HG02798 (cell line): ENCODE measurements at regions not wholly inside any gene's neighbourhood (a gene's known extent, or its start where the extent isn't known, plus 50 kb on each side); places are given as distances from the start of the nearest gene placed in this dataset.

Experiments
- ATAC-seq: cut with Tn5 transposase; IDR thresholded peaks from one replicate; pipeline ENCODE4 v1.9.1; 2021; ENCODE audit warnings: mild to moderate bottlenecking; ENCODE audit not compliant: unreplicated experiment, poor library complexity

- no peak for ATAC-seq
These were observed 1176.3 kb upstream of the TENM4 start for GRCh38 chr11:80617156-80617555.

GRCh38 chr11:80616070-80616800 is 1175.4 kb upstream of the TENM4 start:
- ATAC-seq = no peak

DNA sequence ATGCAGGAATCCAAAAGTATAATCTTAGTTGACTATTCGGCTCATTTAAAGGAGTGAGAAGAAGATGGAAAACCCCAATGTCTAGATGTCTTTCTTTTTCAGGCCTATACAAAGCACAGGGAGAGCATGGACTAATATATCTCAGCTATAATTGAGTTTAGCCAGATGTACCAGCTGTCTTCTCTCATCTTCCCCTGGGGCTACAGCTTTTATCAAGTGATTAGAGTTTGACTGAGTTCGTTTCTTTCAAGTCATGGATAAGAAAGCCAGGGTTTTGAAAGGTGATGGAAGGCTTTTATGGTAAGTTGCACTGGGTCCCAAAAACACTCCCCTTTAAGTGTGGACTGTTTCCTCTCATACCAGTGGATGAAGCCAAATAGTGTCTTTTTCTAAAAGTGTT is 1172.8 kb upstream of the TENM4 start:
- ATAC-seq = no peak

DNA sequence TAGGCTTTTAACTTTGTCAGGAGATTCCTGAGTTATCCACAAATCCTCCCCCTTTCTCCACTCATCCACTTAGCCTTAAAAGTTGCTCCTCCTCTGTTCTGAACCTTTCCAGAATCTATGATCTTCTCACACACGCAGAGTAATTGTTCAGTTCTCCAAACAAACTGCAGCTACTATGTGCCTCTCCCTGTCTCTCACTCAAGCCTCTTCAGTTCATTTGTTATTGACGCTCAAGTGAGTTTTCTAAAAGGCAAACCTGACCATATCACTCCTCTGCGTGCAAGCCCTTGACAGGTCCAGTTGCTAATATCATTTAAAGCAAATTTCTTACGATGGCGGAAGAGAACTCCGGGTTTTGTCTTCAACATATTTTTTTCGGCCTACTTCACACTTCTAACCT is 1169.7 kb upstream of the TENM4 start:
- no peak for ATAC-seq

GRCh38 chr11:80603472-80603871 is 1162.6 kb upstream of the TENM4 start:
- ATAC-seq = no peak

GRCh38 chr11:80598905-80599304 is 1158.1 kb upstream of the TENM4 start:
- no peak for ATAC-seq

DNA sequence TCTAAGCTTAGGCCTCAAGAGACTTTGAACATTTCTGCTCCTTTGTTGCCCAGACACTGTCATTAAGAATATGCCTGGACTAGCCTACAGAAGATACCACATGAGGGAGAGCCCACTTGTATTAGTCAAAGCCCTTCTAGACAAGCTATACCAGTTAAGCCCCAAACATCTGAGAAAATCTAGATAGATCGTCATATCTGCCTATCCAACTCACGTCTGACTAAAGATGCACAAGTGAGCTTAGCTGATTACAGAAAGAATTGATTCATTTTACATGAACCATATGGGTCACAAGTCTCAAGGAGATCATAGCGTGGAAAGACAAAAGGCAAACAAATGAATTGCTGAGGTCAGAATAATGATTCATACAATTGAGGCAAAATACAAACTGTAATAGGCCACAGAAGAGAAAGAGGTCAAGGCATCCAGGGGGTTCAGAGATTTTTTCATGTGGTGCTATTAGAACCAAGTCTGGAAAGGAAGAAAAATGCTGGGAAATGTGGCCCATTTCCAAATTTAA is 1155.5 kb upstream of the TENM4 start:
- no peak for ATAC-seq

GRCh38 chr11:80595011-80595410 is 1154.2 kb upstream of the TENM4 start:
- ATAC-seq = no peak

GRCh38 chr11:80593648-80594374 is 1153.0 kb upstream of the TENM4 start:
- no peak for ATAC-seq

- ATAC-seq = no peak
These were observed 1151.7 kb upstream of the TENM4 start for GRCh38 chr11:80592546-80592945.

- no peak for ATAC-seq
These were observed 1147.1 kb upstream of the TENM4 start for GRCh38 chr11:80587906-80588305.

DNA sequence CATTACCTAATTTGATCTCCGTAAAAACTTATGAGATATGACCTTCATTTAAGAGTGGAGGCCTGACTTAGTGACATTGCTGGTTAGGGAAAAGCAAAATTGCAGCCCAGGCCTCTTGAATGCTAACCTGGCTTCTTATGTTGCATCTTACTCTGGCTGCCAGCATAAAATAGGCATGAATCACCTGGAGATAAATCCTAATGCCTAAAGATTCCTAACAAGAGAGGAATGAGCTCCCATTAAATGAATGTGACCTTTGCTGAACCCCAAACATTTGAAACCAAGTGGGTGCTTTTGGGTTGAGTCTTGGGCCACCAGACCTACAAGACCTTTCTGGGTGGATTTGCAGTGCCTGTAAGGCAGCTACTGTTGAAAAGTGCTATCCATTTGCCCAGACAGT is 1145.6 kb upstream of the TENM4 start:
- no peak for ATAC-seq

DNA sequence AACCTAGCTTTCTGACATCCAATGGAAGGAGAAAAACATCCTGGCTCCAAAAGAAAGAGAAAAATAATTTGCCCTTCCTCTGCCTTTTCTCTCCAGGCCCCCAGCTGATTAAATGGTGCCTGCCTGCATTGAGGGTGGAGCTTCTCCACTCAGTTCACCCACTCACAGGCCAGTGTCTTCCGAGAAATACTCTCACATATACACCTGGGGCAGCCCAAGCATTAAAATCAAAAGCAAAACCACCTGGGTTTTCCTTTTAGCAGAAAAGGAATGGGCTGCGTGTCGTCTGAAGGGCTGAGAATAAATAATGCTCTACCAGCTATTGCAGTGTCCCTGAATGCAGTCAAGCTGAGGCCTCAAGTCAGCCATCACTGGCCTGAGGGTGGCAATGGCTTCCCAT is 1143.8 kb upstream of the TENM4 start:
- no peak for ATAC-seq

- no peak for ATAC-seq
These were observed 1129.0 kb upstream of the TENM4 start for GRCh38 chr11:80569832-80570231.

- no peak for ATAC-seq
These were observed 1124.4 kb upstream of the TENM4 start for GRCh38 chr11:80565231-80565630.

DNA sequence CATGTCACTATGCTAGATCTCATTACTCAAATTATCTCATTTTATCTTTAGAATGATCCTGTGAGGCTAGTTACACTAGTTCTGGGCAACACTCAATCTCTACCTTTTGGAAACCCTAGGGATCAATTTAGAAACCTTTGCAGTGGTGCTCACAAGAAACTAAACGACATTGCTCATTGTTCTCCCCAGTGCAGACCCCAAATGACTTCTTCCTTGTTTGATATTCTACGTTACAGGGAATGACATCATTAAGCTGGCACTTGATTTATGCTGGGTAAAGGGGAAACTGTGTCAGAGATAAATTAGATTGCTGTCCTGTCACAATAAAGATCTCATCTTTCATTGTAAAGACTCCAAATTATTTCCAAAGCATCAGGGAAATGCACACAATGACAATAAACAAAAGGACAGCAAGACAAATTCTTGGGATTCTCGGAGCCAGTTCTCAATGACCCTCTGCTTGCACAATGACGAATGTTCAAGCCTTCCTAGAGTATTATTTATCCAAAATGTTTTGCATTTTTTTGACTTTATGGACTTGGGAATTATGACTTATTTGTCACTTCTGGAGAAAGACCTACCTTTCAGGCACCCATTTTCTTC is 1121.8 kb upstream of the TENM4 start:
- no peak for ATAC-seq

DNA sequence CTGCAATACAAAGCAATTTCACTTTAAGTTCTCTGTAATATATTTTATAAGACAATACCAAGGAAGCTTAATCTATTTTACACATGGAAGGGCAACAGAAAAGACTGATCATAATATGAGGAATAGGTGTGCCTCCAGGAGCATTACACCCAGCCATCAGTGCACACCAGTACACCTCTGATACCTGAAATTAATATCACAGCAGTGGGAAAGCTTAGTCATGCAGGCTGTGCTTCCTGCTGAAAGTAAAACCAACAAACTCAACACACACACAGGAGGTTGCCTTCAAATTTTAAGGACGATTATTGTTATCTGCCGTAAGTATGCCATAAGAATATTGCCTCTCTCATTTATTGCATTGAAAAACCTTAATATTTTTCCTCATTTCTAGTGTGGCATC is 1119.1 kb upstream of the TENM4 start:
- no peak for ATAC-seq

- no peak for ATAC-seq
These were observed 1112.7 kb upstream of the TENM4 start for GRCh38 chr11:80553565-80553964.

GRCh38 chr11:80542704-80543103 is 1101.9 kb upstream of the TENM4 start:
- ATAC-seq = no peak

- no peak for ATAC-seq
These were observed 1097.2 kb upstream of the TENM4 start for GRCh38 chr11:80538040-80538439.

GRCh38 chr11:80533463-80533862 is 1092.6 kb upstream of the TENM4 start:
- no peak for ATAC-seq
